ENCODE measurements at regions not wholly inside any gene's neighbourhood (a gene's known extent, or its start where the extent isn't known, plus 50 kb on each side); places are given as distances from the start of the nearest gene placed in this dataset.

DNA sequence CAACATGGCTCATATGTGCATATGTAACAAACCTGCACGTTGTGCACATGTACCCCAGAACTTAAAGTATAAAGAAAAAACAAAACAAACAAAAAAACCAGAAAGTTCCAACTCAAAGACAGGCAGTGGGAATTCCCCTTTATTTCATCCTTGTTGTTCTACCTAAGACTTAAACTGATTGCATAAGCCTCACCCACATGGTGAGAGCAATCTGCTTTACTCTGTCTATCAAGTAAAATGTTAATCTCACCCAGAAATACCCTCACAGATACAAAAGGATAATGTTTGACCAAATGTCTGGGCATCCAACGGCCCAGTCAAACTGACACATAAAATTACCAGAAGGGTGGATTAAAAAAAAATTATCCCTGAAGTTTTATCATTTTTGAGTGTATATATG is 190.9 kb upstream of the PLSCR5 start:
- H2AFZ ChIP-seq (replicated peaks; ENCODE audit: low read length, poor library complexity): no peak overlapping the region
- no peak overlapping the region for H4K91ac ChIP-seq (ENCODE audit: insufficient read depth, low read depth, low read length)
- H2AK5ac ChIP-seq (ENCODE audit: low read depth, low read length): no peak overlapping the region
- H3K4me3 ChIP-seq (ENCODE audit: insufficient read depth, low read depth, low read length): no peak overlapping the region
- DNase-seq (no peak), ATAC-seq (ENCODE audit: low read depth) (no peak)
- intact Hi-C loops (cut with micrococcal nuclease): no loop called here
- in situ Hi-C loops (cut with MboI; ENCODE audit: low sequenced_read_pairs): no loop called here
- no peak overlapping the region for H2BK20ac ChIP-seq (ENCODE audit: low read depth, low read length)
- H3K9ac ChIP-seq (ENCODE audit: low read depth, low read length): no peak overlapping the region
- H3K4me2 ChIP-seq (ENCODE audit: low read depth, low read length): no peak overlapping the region
- TF ChIP-seq CEBPB (IDR thresholded peaks at IDR 0.05; ENCODE audit: low read depth, low read length) (no peak), BHLHE40 (IDR thresholded peaks at IDR 0.05; ENCODE audit: low read depth, low read length) (no peak), MXI1 (IDR thresholded peaks at IDR 0.05; ENCODE audit: borderline replicate concordance, low read depth, low read length) (no peak), NFE2L2 (IDR thresholded peaks at IDR 0.05; ENCODE audit: low read depth, low read length) (no peak), RCOR1 (IDR thresholded peaks at IDR 0.05; ENCODE audit: insufficient replicate concordance, low read length) (no peak), POLR2A (IDR thresholded peaks at IDR 0.05; ENCODE audit: low read depth, low read length) (no peak)
- CTCF ChIA-PET: no interaction called here
- H2AK9ac ChIP-seq (replicated peaks; ENCODE audit: low read depth, low read length, poor library complexity): no peak overlapping the region
- H3K79me1 ChIP-seq (ENCODE audit: low read depth in 1 of 2, low read length in 2 of 2): no peaks in the 10 kb centered on the region
- H3K9me3 ChIP-seq (ENCODE audit: control insufficient read depth, insufficient read depth, low read length): no peaks in the 10 kb centered on the region
- POLR2A ChIA-PET (ENCODE audit: unreplicated experiment): no interaction called here
- no peak overlapping the region for H3K56ac ChIP-seq (ENCODE audit: extremely low read depth, insufficient read depth, low read length)
- no peak overlapping the region for H4K5ac ChIP-seq (ENCODE audit: low read depth, low read length)
- H4K8ac ChIP-seq (ENCODE audit: low read depth in 2 of 2, low read length in 2 of 2): no peak overlapping the region
- H3K14ac ChIP-seq (replicated peaks; ENCODE audit: low read depth, low read length): no peak overlapping the region
- H3K36me3 ChIP-seq (ENCODE audit: control insufficient read depth, insufficient read depth, low read length): no peaks in the 10 kb centered on the region
- dilution Hi-C loops (cut with HindIII; ENCODE audit: low sequenced_read_pairs, unreplicated experiment): no loop called here
- H3K23ac ChIP-seq (ENCODE audit: low read depth, low read length): no peak overlapping the region
- no peak overlapping the region for H3K27ac ChIP-seq (ENCODE audit: insufficient read depth, low read length)
- H3K4ac ChIP-seq (ENCODE audit: low read depth, low read length): no peak overlapping the region
- no peaks in the 10 kb centered on the region for H3K4me1 ChIP-seq (ENCODE audit: control insufficient read depth, insufficient read depth, low read length)
- BruUV-seq (replicated peaks): no TSS peak
- no peaks in the 10 kb centered on the region for H3K27me3 ChIP-seq (ENCODE audit: control insufficient read depth, insufficient read depth, low read length)
- no peak overlapping the region for H2BK5ac ChIP-seq (ENCODE audit: low read depth, low read length, poor library complexity, severe bottlenecking)
- H3K18ac ChIP-seq (ENCODE audit: low read depth, low read length): no peak overlapping the region
- H3K9me1 ChIP-seq (ENCODE audit: insufficient read depth, low read length): no peaks in the 10 kb centered on the region
- WGBS, 2 experiments (ENCODE audit: extremely low coverage in 2 of 2, insufficient read length in 1 of 2): no CpG with 5 or more reads among the region's 2 CpGs
- H2BK15ac ChIP-seq (ENCODE audit: low read depth, low read length): no peak overlapping the region
- H4K20me1 ChIP-seq (ENCODE audit: insufficient read depth, low read length): no peaks in the 10 kb centered on the region
- no peak overlapping the region for H2BK120ac ChIP-seq (ENCODE audit: low read depth, low read length)
